Small intestine (tissue), 7 donors: ENCODE measurements at regions not wholly inside any gene's neighbourhood (a gene's known extent, or its start where the extent isn't known, plus 50 kb on each side); places are given as distances from the start of the nearest gene placed in this dataset.

ENCODE experiments used
- DNase-seq, 2 donors: peaks; one replicate each; pipeline versions ENCODE4 v3.0.0 to v3.0.0-alpha.2; 2013
- FAIRE-seq: peaks from 2 replicates; lab custom pipeline; 2012; peaks lifted over from hg19 to GRCh38; lab: Jason Lieb, UNC
- H3K27ac ChIP-seq, 3 donors: one replicate each; pipeline ENCODE4 v1.5.1; 2013; ENCODE audit warnings: low read length in 2 of 3, mild to moderate bottlenecking in 2 of 3, control low read depth in 1 of 3, inconsistent platforms in 1 of 3, low read depth in 1 of 3, moderate library complexity in 1 of 3
- H3K27me3 ChIP-seq, 3 donors: one replicate each; pipeline ENCODE4 v1.6.1; 2013; ENCODE audit warnings: low read length in 3 of 3, inconsistent platforms in 1 of 3; ENCODE audit not compliant: control insufficient read depth in 3 of 3, insufficient read depth in 3 of 3
- H3K36me3 ChIP-seq, 3 donors: one replicate each; pipeline ENCODE4 v1.6.1; 2013; ENCODE audit warnings: low read length in 3 of 3, inconsistent platforms in 1 of 3, low read depth in 1 of 3, mild to moderate bottlenecking in 1 of 3, moderate library complexity in 1 of 3; ENCODE audit not compliant: control insufficient read depth in 3 of 3, insufficient read depth in 2 of 3
- H3K4me1 ChIP-seq, 3 donors: one replicate each; pipeline ENCODE4 v1.6.1; 2013; ENCODE audit warnings: low read length in 2 of 3, inconsistent platforms in 1 of 3, low read depth in 1 of 3, mild to moderate bottlenecking in 1 of 3, moderate library complexity in 1 of 3; ENCODE audit not compliant: control insufficient read depth in 3 of 3, insufficient read depth in 2 of 3
- H3K4me3 ChIP-seq, 3 donors: one replicate each; pipeline ENCODE4 v1.5.1; 2013; ENCODE audit warnings: low read length in 3 of 3, control low read depth in 1 of 3, inconsistent platforms in 1 of 3, low read depth in 1 of 3, mild to moderate bottlenecking in 1 of 3, moderate library complexity in 1 of 3
- H3K9me3 ChIP-seq, 2 donors: one replicate each; pipeline ENCODE4 v1.6.1; 2013; ENCODE audit warnings: low read depth in 1 of 2, low read length in 1 of 2; ENCODE audit not compliant: control insufficient read depth in 2 of 2, insufficient read depth in 1 of 2
- WGBS, 3 donors: extraction: QIAGEN DNeasy Blood & Tissue Kit; methylation state at CpG; one replicate each; pipeline ENCODE4 v1.1.7; 2013; 5-methylcytosine and 5-hydroxymethylcytosine counted together
- donor health status: healthy with polysubstance abuse.
- donor health status: control.
- donor health status: control.
- donor health status: Bipolar disorder and iron deficiency.
- donor health status: healthy.

GRCh38 chr7:93830141-93830925, 60.2 kb downstream of the TFPI2 start:
- H3K4me1 ChIP-seq = no peaks in the 10 kb centered on the region
- H3K27ac ChIP-seq = no peak overlapping the region
- no peak overlapping the region for H3K4me3 ChIP-seq
- FAIRE-seq = no peak
- 79 to 90% (median 81%) methylated on average over 1 of the region's 1 CpG for WGBS, 3 donors
- no peaks in the 10 kb centered on the region for H3K36me3 ChIP-seq
- no peaks in the 10 kb centered on the region for H3K9me3 ChIP-seq
- no peaks in the 10 kb centered on the region for H3K27me3 ChIP-seq
- no peak for DNase-seq

GRCh38 chr7:93828260-93828659, 62.3 kb downstream of the TFPI2 start:
- WGBS, 3 donors = 62 to 79% (median 68%) methylated on average over 5 of the region's 5 CpGs
- Histone ChIP-seq H3K36me3 (no peaks in the 10 kb centered on the region), H3K9me3 (no peaks in the 10 kb centered on the region), H3K4me1 (no peaks in the 10 kb centered on the region), H3K27me3 (no peaks in the 10 kb centered on the region), H3K27ac (no peak overlapping the region), H3K4me3 (no peak overlapping the region)
- DNase-seq (no peak), FAIRE-seq (no peak)

GRCh38 chr7:93823621-93824020, 66.9 kb downstream of the TFPI2 start:
- Histone ChIP-seq H3K36me3 (no peaks in the 10 kb centered on the region), H3K27me3 (no peaks in the 10 kb centered on the region), H3K27ac (no peak overlapping the region), H3K4me3 (no peak overlapping the region), H3K9me3 (no peaks in the 10 kb centered on the region), H3K4me1 (no peaks in the 10 kb centered on the region)
- FAIRE-seq = no peak
- 77 to 90% (median 86%) methylated on average over 1 of the region's 1 CpG for WGBS, 3 donors
- no peak for DNase-seq

- FAIRE-seq (no peak), DNase-seq (no peak)
- Histone ChIP-seq H3K27me3 (no peaks in the 10 kb centered on the region), H3K4me3 (no peak overlapping the region), H3K4me1 (no peaks in the 10 kb centered on the region), H3K27ac (no peak overlapping the region), H3K9me3 (no peaks in the 10 kb centered on the region), H3K36me3 (no peaks in the 10 kb centered on the region)
- 26 to 41% (median 41%) methylated on average over 1 of the region's 1 CpG for WGBS, 3 donors
Observed at GRCh38 chr7:93821463-93821862, 69.1 kb downstream of the TFPI2 start.

GRCh38 chr7:93819699-93820098, 70.9 kb downstream of the TFPI2 start:
- H3K36me3 ChIP-seq = no peaks in the 10 kb centered on the region
- DNase-seq (no peak), FAIRE-seq (no peak)
- WGBS, 3 donors = 85 to 94% (median 86%) methylated on average over 7 of the region's 7 CpGs
- no peak overlapping the region for H3K4me3 ChIP-seq
- H3K9me3 ChIP-seq = no peaks in the 10 kb centered on the region
- H3K4me1 ChIP-seq = no peaks in the 10 kb centered on the region
- H3K27me3 ChIP-seq = no peaks in the 10 kb centered on the region
- H3K27ac ChIP-seq = no peak overlapping the region

GRCh38 chr7:93817526-93817925, 73.0 kb downstream of the TFPI2 start:
- Histone ChIP-seq H3K27ac (no peak overlapping the region), H3K27me3 (no peaks in the 10 kb centered on the region), H3K9me3 (no peaks in the 10 kb centered on the region), H3K4me1 (no peaks in the 10 kb centered on the region), H3K4me3 (no peak overlapping the region), H3K36me3 (no peaks in the 10 kb centered on the region)
- no peak for DNase-seq
- 44 to 50% (median 44%) methylated on average over 1 of the region's 1 CpG for WGBS, 3 donors
- FAIRE-seq = no peak

GRCh38 chr7:93817004-93817403, 73.5 kb downstream of the TFPI2 start:
- Histone ChIP-seq H3K4me3 (no peak overlapping the region), H3K36me3 (no peaks in the 10 kb centered on the region), H3K9me3 (no peaks in the 10 kb centered on the region), H3K27me3 (no peaks in the 10 kb centered on the region), H3K27ac (no peak overlapping the region), H3K4me1 (no peaks in the 10 kb centered on the region)
- DNase-seq (no peak), FAIRE-seq (no peak)

GRCh38 chr7:93813514-93813913, 77.0 kb downstream of the TFPI2 start:
- no peaks in the 10 kb centered on the region for H3K36me3 ChIP-seq
- no peak for DNase-seq
- H3K4me3 ChIP-seq = no peak overlapping the region
- no peaks in the 10 kb centered on the region for H3K27me3 ChIP-seq
- no peak for FAIRE-seq
- 21 to 57% (median 40%) methylated on average over 1 of the region's 1 CpG for WGBS, 3 donors
- H3K4me1 ChIP-seq = no peaks in the 10 kb centered on the region
- H3K27ac ChIP-seq = no peak overlapping the region
- H3K9me3 ChIP-seq = no peaks in the 10 kb centered on the region

GRCh38 chr7:93812061-93812460, 78.5 kb downstream of the TFPI2 start:
- FAIRE-seq (no peak), DNase-seq (no peak)
- H3K9me3 ChIP-seq = no peaks in the 10 kb centered on the region
- no peaks in the 10 kb centered on the region for H3K4me1 ChIP-seq
- no peak overlapping the region for H3K4me3 ChIP-seq
- H3K27ac ChIP-seq = no peak overlapping the region
- no peaks in the 10 kb centered on the region for H3K27me3 ChIP-seq
- 79 to 84% (median 82%) methylated on average over 4 of the region's 4 CpGs for WGBS, 3 donors
- no peaks in the 10 kb centered on the region for H3K36me3 ChIP-seq
